HG02642 (cell line): ENCODE measurements at regions not wholly inside any gene's neighbourhood (a gene's known extent, or its start where the extent isn't known, plus 50 kb on each side); places are given as distances from the start of the nearest gene placed in this dataset.

ENCODE experiments used
- ATAC-seq: cut with Tn5 transposase; IDR thresholded peaks from one replicate; pipeline ENCODE4 v1.9.1; 2021; ENCODE audit warnings: mild to moderate bottlenecking; ENCODE audit not compliant: unreplicated experiment, poor library complexity

DNA sequence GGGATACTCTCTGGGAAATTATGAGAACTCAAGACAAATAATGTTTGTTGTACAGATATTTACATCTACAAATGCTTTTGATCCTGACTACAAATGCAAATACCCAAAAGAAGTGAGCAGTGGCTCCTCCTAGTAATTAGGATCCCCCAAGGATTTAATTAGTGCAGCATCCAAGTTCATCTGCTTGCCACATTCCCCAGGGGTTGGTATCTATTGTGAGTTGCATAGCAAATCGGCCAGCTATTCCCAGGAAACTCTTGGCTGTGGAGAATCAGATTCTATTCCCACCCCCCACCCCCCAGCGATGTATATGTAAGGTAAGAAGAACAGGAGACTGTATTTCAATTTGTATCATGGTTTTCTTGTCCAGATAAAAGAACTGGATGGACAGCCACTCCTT lies 725.1 kb upstream of the CDH7 start:
- no peak for ATAC-seq

- ATAC-seq = no peak
These were observed 729.8 kb upstream of the CDH7 start for GRCh38 chr18:65021021-65021420.

DNA sequence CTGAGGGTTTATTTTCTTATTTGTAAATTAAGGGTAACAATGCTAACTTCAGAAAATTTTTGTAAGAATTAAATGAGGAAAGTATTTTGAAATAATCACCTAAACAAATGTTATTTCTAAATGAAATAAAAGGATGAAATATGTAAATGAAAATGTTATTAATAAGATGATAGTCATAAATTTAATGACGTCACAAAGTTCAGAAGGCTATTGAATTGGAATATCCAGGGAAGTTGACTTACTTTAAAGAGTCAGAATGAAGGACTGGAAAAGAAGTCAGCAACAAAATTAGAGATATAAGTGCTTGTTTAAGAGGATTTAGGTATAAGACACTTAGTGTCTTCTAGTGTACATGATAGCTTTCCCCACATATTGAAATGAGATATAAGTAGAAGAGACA lies 732.6 kb upstream of the CDH7 start:
- no peak for ATAC-seq

DNA sequence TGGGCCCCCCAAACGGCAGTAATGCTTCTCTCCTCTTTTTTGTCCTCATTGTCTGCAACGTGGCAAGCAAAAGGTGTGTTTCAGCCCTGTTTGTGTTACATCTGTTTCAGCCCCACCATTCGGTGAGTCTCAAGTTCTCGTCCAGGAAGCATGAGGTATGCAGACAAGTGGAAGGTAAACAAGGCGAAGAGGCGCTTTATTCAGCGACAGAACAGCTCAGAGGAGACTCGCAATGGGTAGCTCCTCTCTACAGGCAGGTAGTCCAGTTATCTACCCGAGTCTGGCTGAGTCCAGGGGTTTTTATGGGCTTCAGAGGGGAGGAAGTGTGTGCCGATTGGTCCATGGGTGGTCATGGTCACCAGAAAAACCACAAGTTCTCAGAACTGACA lies 733.4 kb upstream of the CDH7 start:
- ATAC-seq = no peak

DNA sequence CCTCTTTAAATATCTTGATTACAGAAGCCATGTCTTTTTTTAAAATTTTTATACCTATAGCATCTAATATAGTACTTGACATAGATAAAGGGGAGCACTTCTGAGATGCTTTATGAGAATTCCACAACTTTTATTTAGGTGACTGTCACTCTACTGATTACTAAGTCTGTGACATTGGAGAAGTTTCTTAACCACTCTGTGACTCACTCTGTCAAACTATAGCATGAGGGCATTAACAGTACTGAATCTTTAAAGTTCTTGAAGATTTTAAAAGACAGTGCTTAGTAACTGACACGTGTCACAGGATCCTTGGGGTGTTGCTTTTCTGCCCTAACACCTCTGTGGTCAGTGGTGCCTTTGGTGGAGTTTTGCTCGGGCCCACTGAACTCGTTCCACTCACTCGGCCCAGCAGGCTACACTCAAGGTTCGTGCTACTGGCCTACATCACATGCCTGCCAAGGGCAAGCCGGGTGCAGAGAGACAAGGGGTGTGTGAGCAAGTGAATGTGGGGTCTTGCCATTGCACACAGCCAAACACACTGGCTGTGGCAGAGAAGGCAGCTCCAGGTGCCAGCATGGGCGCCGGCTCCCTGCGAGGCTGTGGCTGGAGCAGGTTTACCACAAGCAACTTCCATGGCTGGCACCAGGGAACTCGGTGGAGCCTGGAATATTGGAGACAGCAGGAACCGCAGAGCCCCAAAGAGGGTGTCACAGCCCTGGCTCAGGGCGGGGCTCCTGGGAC lies 734.0 kb upstream of the CDH7 start:
- ATAC-seq = no peak

GRCh38 chr18:64994370-64994769 lies 756.4 kb upstream of the CDH7 start:
- ATAC-seq = no peak

DNA sequence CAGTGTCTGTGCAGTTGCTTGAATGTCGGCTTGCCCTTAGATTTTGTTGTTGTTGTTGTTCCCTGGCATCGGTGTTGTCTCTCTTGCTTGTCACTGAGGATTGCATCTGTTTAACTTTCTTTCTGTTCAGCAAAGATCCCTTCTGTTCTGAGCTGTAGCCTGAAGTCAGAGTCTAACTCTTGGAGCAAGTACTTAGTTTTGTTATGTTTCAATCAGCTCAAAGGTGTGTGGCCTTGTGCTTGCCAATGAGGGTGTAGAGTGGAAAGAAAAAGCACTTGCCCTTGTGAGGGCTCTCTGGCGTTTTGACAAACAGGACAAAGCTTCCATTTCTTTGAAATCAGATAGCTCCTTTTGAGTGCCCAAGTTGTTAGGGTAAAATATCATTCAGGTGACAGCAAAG lies 757.1 kb upstream of the CDH7 start:
- no peak for ATAC-seq

- no peak for ATAC-seq
These were observed 758.2 kb upstream of the CDH7 start for GRCh38 chr18:64992654-64993053.

- ATAC-seq = no peak
These were observed 759.7 kb upstream of the CDH7 start for GRCh38 chr18:64991102-64991501.

DNA sequence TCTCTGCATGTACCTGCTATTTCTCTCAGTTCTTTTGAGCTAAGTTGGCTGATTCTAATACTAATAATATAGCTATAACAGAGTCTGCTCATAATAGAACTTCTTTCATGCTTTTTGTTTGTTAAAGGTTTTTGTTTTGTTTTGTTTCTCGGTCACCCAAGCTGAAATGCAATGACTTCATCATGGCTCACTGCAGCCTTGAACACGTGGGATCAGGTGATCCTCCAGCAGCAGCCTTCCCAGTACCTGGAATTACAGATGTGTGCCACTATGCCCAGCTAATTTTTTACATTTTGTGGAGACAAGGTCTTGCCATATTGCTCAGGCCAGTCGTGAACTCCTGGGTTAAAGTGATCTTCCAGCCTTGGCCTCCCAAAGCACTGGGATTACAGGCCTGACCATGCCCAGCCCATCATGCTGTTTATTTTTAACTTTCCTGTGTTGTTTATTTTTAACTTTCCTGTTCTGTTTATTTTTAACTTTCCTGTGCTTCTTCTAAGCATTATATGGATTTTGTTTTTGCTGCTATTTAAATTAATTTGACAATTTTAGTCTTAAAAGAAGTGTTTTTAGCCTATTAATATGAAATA lies 763.8 kb upstream of the CDH7 start:
- ATAC-seq = no peak

GRCh38 chr18:64983497-64984238 lies 767.1 kb upstream of the CDH7 start:
- no peak for ATAC-seq

DNA sequence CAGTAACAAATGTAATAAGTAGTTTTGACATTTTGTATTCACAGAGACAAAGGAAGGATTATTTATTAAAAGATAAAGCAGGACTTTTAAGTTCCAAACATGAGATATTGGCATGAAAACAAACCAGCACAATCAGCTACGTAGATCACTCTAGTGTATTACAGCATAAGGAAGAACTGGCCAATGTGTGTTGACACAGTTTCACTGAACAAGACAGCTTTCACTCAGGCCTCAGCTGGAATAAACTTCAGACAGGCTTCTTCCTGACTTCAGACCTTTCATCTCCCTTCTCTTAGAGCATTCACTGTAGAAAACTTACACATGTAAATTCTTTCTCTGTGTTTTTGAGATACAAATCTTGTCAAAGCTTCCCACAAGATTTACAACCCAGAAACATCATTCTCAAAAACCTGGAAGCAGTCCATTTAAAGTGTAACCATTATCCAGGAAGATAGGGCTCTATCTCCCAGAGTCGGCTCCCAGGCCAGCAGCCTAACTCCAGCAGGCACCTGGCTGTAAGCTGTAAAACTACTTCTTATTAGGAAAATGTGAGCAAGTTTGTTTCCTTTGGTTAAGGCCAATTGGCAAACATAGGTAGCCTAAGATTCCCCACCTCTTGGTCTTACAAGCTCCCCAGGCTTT lies 768.3 kb upstream of the CDH7 start:
- ATAC-seq = no peak

GRCh38 chr18:64981915-64982314 lies 768.9 kb upstream of the CDH7 start:
- no peak for ATAC-seq

GRCh38 chr18:64979791-64980190 lies 771.0 kb upstream of the CDH7 start:
- no peak for ATAC-seq

DNA sequence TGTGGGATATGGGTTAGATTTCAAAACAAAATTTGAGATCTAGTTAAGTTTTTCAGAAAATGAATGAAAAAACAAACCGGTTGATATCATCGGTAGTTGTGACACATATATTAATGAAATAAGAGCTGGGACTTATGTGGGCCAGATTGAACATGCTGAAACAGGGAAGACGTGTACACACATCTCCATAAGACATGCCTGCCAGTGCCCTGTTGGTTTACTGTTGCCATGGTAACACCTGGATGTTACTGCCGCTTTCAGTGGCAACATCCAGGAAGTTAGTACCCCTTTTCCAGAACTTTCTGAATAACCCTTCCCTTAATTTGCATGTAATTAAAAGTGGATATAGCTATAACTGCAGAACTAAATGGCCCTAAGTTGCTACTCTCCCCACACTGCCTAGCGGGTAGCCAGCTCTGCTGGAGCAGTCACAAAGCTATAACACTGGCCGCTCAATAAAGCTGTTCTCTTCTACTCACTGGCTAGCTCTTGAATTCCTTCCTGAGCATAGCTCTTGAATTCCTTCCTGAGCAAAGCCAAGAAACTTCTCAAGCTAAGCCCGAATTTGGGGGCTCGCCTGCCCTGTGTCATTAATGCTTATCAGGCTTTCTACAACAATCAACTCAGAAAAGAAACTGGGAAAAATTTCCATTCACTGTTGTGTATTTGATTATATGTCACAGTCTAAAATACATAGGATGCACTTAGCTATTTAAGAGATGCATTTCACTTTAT lies 776.3 kb upstream of the CDH7 start:
- no peak for ATAC-seq

DNA sequence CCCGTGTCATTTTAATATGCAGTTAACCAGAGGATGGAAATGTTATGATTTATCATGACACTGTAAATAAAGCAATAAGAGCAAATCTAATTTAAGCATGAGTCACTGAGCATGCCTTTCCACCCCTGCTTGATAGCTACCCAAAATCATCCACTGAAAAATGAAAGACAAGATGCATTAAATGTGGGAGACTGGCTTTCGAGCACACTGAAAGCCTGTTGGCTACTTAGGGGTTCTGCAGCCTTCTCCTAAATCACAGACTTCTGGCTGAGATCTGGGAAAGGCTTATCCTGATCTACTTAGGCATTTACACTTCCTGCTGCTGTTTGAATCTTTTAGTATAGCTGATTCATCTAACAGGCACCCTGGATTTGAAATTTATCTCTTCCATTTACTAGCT lies 778.3 kb upstream of the CDH7 start:
- no peak for ATAC-seq

DNA sequence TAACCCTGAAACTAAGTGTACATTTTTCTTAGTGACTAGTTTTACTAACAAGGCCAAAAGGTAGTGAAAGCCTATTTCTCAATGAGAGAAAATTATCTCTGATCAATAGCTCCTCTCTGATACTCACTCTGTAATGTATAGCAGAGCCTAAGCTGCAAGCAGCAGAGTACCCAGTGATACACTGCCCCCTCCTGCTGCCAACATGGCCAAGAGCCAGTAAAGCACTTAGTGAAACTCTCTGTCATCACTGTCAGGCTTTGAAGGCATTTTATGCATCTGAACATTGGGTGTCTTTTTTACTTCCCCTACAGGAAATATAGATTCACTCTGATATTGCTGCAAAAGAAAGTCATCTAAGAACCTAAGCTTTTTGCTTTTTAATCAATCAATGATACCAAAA lies 784.1 kb upstream of the CDH7 start:
- ATAC-seq = no peak

- no peak for ATAC-seq
These were observed 794.3 kb upstream of the CDH7 start for GRCh38 chr18:64956465-64956864.

- ATAC-seq = no peak
These were observed 800.9 kb upstream of the CDH7 start for GRCh38 chr18:64949885-64950284.

GRCh38 chr18:64936671-64937070 lies 787.8 kb upstream of the LINC00305 start:
- ATAC-seq = no peak

DNA sequence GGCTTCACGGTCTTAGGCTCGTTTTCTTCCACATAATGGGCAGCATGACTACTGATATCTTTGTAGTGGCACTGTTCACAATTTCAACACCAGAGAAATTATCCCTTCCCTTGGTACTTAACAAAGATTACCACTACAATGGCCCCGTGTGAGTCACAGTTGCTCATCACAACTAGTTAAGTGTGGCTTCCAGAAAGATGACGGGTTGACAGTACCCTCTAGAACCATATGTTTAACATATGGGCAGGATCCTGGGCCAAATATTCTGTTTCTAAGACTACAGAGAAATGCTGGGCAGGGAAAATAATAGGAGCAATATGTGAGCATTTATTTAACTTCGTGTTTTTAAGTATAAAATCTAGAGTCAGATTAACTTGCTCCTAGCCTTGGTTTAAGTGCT lies 780.1 kb upstream of the LINC00305 start:
- no peak for ATAC-seq
